Coronary artery (tissue), 2 donors: ENCODE measurements at regions not wholly inside any gene's neighbourhood (a gene's known extent, or its start where the extent isn't known, plus 50 kb on each side); places are given as distances from the start of the nearest gene placed in this dataset.

Experiments
- DNase-seq: peaks from one replicate; pipeline ENCODE4 v3.0.0-alpha.2; 2017; ENCODE audit warnings: low spot score
- H3K27ac ChIP-seq, 2 donors: fragments of 200-600 bp; sonication (generic); one replicate each; pipeline ENCODE4 v1.5.1; 2016 to 2019
- H3K4me3 ChIP-seq: fragments of 200-600 bp; sonication (generic); 2 replicates; pipeline ENCODE4 v1.5.1; 2016; ENCODE audit warnings: mild to moderate bottlenecking, moderate library complexity
- CTCF ChIP-seq: fragments of 200-600 bp; sonication (generic); IDR thresholded peaks from one replicate; pipeline ENCODE4 v1.5.1; 2019; ENCODE audit warnings: antibody characterized with exemption

GRCh38 chr4:154009191-154009590, 220.3 kb upstream of the SFRP2 start:
- H3K27ac ChIP-seq: no peak overlapping the region
- DNase-seq: no peak
- H3K4me3 ChIP-seq: no peak overlapping the region
- TF ChIP-seq CTCF: no peak

- H3K27ac ChIP-seq: peak overlapping the region in 1 of 2 donors; percentile 52
- no peak for TF ChIP-seq CTCF
Measured at GRCh38 chr4:154005171-154005520, 216.3 kb upstream of the SFRP2 start.

GRCh38 chr4:154004507-154005170, 215.8 kb upstream of the SFRP2 start:
- TF ChIP-seq CTCF: no peak
- peak overlapping the region in 1 of 2 donors; percentile 52 for H3K27ac ChIP-seq
- H3K4me3 ChIP-seq: no peak overlapping the region
- no peak for DNase-seq

More at GRCh38 chr4:154005171-154005520, 216.3 kb upstream of the SFRP2 start:
- DNase-seq: no peak
- no peak overlapping the region for H3K4me3 ChIP-seq

GRCh38 chr4:154004016-154004415, 215.1 kb upstream of the SFRP2 start:
- TF ChIP-seq CTCF: no peak
- no peak for DNase-seq
- peak overlapping the region in 1 of 2 donors; percentile 48 for H3K27ac ChIP-seq
- H3K4me3 ChIP-seq: no peak overlapping the region

GRCh38 chr4:154003378-154003777, 214.5 kb upstream of the SFRP2 start:
- Histone ChIP-seq H3K4me3 (no peak overlapping the region), H3K27ac (peak overlapping the region in 1 of 2 donors; percentile 48)
- no peak for TF ChIP-seq CTCF
- DNase-seq: no peak

GRCh38 chr4:154001193-154001592, 212.3 kb upstream of the SFRP2 start:
- Histone ChIP-seq H3K4me3 (no peak overlapping the region), H3K27ac (no peak overlapping the region)
- TF ChIP-seq CTCF: no peak
- no peak for DNase-seq

- no peak for TF ChIP-seq CTCF
- Histone ChIP-seq H3K4me3 (no peak overlapping the region), H3K27ac (no peak overlapping the region)
- DNase-seq: no peak
Measured at GRCh38 chr4:153997516-153997915, 208.6 kb upstream of the SFRP2 start.
